MG63 (cell line): ENCODE measurements at regions not wholly inside any gene's neighbourhood (a gene's known extent, or its start where the extent isn't known, plus 50 kb on each side); places are given as distances from the start of the nearest gene placed in this dataset.

Experiments used
- DNase-seq: peaks from one replicate; pipeline ENCODE4 v3.0.0-alpha.2; 2020
- H3K27me3 ChIP-seq: fragments of 250-450 bp; sonication (Bioruptor Pico); 2 replicates; pipeline ENCODE4 v1.5.1; 2020; ENCODE audit warnings: mild to moderate bottlenecking, moderate library complexity
- H3K36me3 ChIP-seq: fragments of 250-450 bp; sonication (Bioruptor Pico); 2 replicates; pipeline ENCODE4 v1.5.1; 2020; ENCODE audit warnings: mild to moderate bottlenecking, moderate library complexity
- H3K4me3 ChIP-seq: fragments of 250-450 bp; sonication (Bioruptor Pico); 2 replicates; pipeline ENCODE4 v1.5.1; 2020; ENCODE audit warnings: mild to moderate bottlenecking, moderate library complexity
- H3K9me3 ChIP-seq: fragments of 250-450 bp; sonication (Bioruptor Pico); 2 replicates; pipeline ENCODE4 v1.5.1; 2020; ENCODE audit warnings: mild to moderate bottlenecking, moderate library complexity

- H3K36me3 ChIP-seq = no peaks in the 10 kb centered on the region
- no peak overlapping the region for H3K4me3 ChIP-seq
- peak; percentile 83 for DNase-seq
- H3K27me3 ChIP-seq = no peaks in the 10 kb centered on the region
- H3K9me3 ChIP-seq = no peaks in the 10 kb centered on the region
These were observed 50.4 kb upstream of the CIBAR2 start for GRCh38 chr16:85162478-85163277.

- Histone ChIP-seq H3K9me3 (no peaks in the 10 kb centered on the region), H3K27me3 (no peaks in the 10 kb centered on the region), H3K36me3 (no peaks in the 10 kb centered on the region), H3K4me3 (no peak overlapping the region)
- no peak for DNase-seq
These were observed 51.2 kb upstream of the CIBAR2 start for GRCh38 chr16:85163278-85164112.

GRCh38 chr16:85164431-85164830, 52.2 kb upstream of the CIBAR2 start:
- Histone ChIP-seq H3K4me3 (no peak overlapping the region), H3K36me3 (no peaks in the 10 kb centered on the region), H3K27me3 (no peaks in the 10 kb centered on the region), H3K9me3 (no peaks in the 10 kb centered on the region)
- DNase-seq = no peak

- Histone ChIP-seq H3K27me3 (no peaks in the 10 kb centered on the region), H3K9me3 (no peaks in the 10 kb centered on the region), H3K4me3 (no peak overlapping the region), H3K36me3 (no peaks in the 10 kb centered on the region)
- no peak for DNase-seq
These were observed 52.7 kb upstream of the CIBAR2 start for GRCh38 chr16:85164838-85165516.

- no peaks in the 10 kb centered on the region for H3K36me3 ChIP-seq
- no peaks in the 10 kb centered on the region for H3K9me3 ChIP-seq
- H3K27me3 ChIP-seq = no peaks in the 10 kb centered on the region
- H3K4me3 ChIP-seq = no peak overlapping the region
- DNase-seq = no peak
These were observed 53.5 kb upstream of the CIBAR2 start for GRCh38 chr16:85165781-85166180.

- no peaks in the 10 kb centered on the region for H3K36me3 ChIP-seq
- no peaks in the 10 kb centered on the region for H3K9me3 ChIP-seq
- DNase-seq = no peak
- H3K4me3 ChIP-seq = no peak overlapping the region
- no peaks in the 10 kb centered on the region for H3K27me3 ChIP-seq
These were observed 54.0 kb upstream of the CIBAR2 start for GRCh38 chr16:85166281-85166680.

- no peak for DNase-seq
- no peaks in the 10 kb centered on the region for H3K27me3 ChIP-seq
- no peaks in the 10 kb centered on the region for H3K9me3 ChIP-seq
- H3K4me3 ChIP-seq = no peak overlapping the region
- peaks cover 2% of the 10 kb centered on the region for H3K36me3 ChIP-seq
These were observed 54.7 kb upstream of the CIBAR2 start for GRCh38 chr16:85166699-85167588.

GRCh38 chr16:85167589-85168537, 55.6 kb upstream of the CIBAR2 start:
- DNase-seq = no peak
- H3K36me3 ChIP-seq = peaks cover 6% of the 10 kb centered on the region
- H3K4me3 ChIP-seq = no peak overlapping the region
- no peaks in the 10 kb centered on the region for H3K27me3 ChIP-seq
- no peaks in the 10 kb centered on the region for H3K9me3 ChIP-seq

- peak; percentile 68 for DNase-seq
- H3K4me3 ChIP-seq = no peak overlapping the region
- no peaks in the 10 kb centered on the region for H3K27me3 ChIP-seq
- H3K36me3 ChIP-seq = peaks cover 9% of the 10 kb centered on the region
- no peaks in the 10 kb centered on the region for H3K9me3 ChIP-seq
These were observed 56.5 kb upstream of the CIBAR2 start for GRCh38 chr16:85168732-85169256.

GRCh38 chr16:85169333-85170065, 57.2 kb upstream of the CIBAR2 start:
- Histone ChIP-seq H3K9me3 (no peaks in the 10 kb centered on the region), H3K4me3 (peak overlapping the region; percentile 33; the same call in 1 of the 2 replicates), H3K36me3 (peaks cover 9% of the 10 kb centered on the region), H3K27me3 (no peaks in the 10 kb centered on the region)
- DNase-seq = no peak

- Histone ChIP-seq H3K4me3 (peak overlapping the region; percentile 58), H3K36me3 (peaks cover 9% of the 10 kb centered on the region), H3K27me3 (no peaks in the 10 kb centered on the region), H3K9me3 (no peaks in the 10 kb centered on the region)
- no peak for DNase-seq
These were observed 57.8 kb upstream of the CIBAR2 start for GRCh38 chr16:85170066-85170491.

- peak; percentile 78 for DNase-seq
- H3K4me3 ChIP-seq = peak overlapping the region; percentile 58
These were observed 58.3 kb upstream of the CIBAR2 start for GRCh38 chr16:85170590-85171003.

GRCh38 chr16:85171004-85171758, 58.9 kb upstream of the CIBAR2 start:
- Histone ChIP-seq H3K36me3 (peaks cover 9% of the 10 kb centered on the region), H3K9me3 (no peaks in the 10 kb centered on the region), H3K4me3 (peak overlapping the region; percentile 58), H3K27me3 (no peaks in the 10 kb centered on the region)
- DNase-seq = no peak

More at GRCh38 chr16:85170590-85171003, 58.3 kb upstream of the CIBAR2 start:
- Histone ChIP-seq H3K36me3 (peaks cover 9% of the 10 kb centered on the region), H3K27me3 (no peaks in the 10 kb centered on the region), H3K9me3 (no peaks in the 10 kb centered on the region)
